BE2C (cell line): ENCODE measurements at regions not wholly inside any gene's neighbourhood (a gene's known extent, or its start where the extent isn't known, plus 50 kb on each side); places are given as distances from the start of the nearest gene placed in this dataset.
A peak's percentile ranks its signal among the peaks of the same experiment; 100 is the strongest.

Experiments used
- DNase-seq: peaks from one replicate; pipeline ENCODE4 v3.0.0-alpha.2; 2020
- H3K27me3 ChIP-seq: fragments of 250-450 bp; sonication (Bioruptor Pico); 2 replicates; pipeline ENCODE4 v1.5.1; 2020; ENCODE audit warnings: mild to moderate bottlenecking
- H3K36me3 ChIP-seq: fragments of 250-450 bp; sonication (Bioruptor Pico); 2 replicates; pipeline ENCODE4 v1.5.1; 2020; ENCODE audit warnings: mild to moderate bottlenecking
- H3K4me1 ChIP-seq: fragments of 250-450 bp; sonication (Bioruptor Pico); 2 replicates; pipeline ENCODE4 v1.5.1; 2020
- H3K4me3 ChIP-seq: 2 replicates; pipeline ENCODE4 v1.5.1; 2011; ENCODE audit warnings: low read depth, low read length
- H3K9me3 ChIP-seq: fragments of 250-450 bp; sonication (Bioruptor Pico); 2 replicates; pipeline ENCODE4 v1.5.1; 2020
- TF ChIP-seq, protein P1 (sequence below): IDR thresholded peaks from 2 replicates; pipeline ENCODE4 v1.5.1; 2012; ENCODE audit warnings: mild to moderate bottlenecking, low read depth, low read length

DNA sequence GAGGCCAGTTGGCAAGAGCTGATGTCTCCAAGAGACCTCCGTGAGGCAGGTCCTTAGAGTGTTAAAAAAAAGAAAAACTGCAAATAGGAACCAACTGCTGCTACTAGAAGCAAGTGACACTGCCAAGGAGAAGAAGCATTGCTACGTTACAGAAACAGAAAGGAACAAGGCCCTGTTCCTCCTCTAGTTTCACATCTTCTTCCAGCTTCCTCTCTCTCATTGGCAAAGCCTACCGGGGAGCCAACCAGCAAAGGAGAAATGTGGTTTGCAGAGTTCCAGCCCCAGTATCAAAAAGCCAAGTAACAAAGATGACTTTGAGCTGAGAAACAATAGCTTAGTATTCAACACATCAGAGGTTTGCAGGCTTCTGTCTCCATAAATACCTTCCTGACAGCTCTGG, 145.9 kb downstream of the PRELID2 start:
- H3K36me3 ChIP-seq, result no peaks in the 10 kb centered on the region
- H3K4me1 ChIP-seq, result no peaks in the 10 kb centered on the region
- no peak for DNase-seq
- H3K9me3 ChIP-seq, result no peaks in the 10 kb centered on the region
- TF ChIP-seq, protein P1, sequence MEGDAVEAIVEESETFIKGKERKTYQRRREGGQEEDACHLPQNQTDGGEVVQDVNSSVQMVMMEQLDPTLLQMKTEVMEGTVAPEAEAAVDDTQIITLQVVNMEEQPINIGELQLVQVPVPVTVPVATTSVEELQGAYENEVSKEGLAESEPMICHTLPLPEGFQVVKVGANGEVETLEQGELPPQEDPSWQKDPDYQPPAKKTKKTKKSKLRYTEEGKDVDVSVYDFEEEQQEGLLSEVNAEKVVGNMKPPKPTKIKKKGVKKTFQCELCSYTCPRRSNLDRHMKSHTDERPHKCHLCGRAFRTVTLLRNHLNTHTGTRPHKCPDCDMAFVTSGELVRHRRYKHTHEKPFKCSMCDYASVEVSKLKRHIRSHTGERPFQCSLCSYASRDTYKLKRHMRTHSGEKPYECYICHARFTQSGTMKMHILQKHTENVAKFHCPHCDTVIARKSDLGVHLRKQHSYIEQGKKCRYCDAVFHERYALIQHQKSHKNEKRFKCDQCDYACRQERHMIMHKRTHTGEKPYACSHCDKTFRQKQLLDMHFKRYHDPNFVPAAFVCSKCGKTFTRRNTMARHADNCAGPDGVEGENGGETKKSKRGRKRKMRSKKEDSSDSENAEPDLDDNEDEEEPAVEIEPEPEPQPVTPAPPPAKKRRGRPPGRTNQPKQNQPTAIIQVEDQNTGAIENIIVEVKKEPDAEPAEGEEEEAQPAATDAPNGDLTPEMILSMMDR, result no peak
- H3K27me3 ChIP-seq, result no peaks in the 10 kb centered on the region
- no peak overlapping the region for H3K4me3 ChIP-seq

DNA sequence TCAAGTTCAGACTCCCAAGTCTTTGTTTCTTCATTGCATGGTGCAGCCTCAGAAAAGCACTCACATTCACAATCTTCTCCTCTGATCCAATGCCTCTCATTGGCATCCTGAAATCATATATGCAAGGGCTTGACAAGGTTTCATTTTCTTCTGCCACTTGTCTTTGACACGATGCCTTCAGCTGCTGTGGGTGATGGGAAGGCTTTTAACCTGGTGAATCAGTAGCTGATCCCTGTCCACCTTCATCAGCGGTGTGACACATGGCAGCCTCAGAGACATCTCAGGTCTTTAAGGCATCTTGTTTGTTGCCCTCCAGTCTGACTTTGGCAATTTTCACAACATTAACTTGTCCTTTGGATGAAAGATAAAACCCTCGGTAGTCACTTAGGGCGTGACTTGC, 147.2 kb downstream of the PRELID2 start:
- Histone ChIP-seq H3K27me3 (no peaks in the 10 kb centered on the region), H3K9me3 (no peaks in the 10 kb centered on the region), H3K4me3 (no peak overlapping the region), H3K4me1 (no peaks in the 10 kb centered on the region), H3K36me3 (no peaks in the 10 kb centered on the region)
- TF ChIP-seq, protein P1, result no peak
- no peak for DNase-seq

DNA sequence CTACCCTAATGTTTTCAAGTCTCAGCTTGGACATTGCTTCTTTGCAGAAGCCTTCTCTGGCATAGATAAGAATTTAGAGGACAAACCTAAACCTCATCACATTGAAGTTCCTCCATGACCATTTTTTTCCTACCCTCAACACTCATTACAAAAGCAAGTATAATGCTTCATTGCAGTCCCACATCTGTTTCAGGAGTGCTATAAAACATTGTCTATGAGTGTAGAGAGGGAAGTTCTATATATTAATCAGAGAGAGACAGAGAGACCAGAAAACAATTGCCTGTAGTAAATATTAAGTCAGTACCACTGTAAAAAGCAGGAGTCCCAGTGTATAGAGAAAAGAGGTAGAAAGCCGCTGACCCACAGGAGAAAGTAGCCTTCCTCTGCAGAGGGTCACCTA, 149.7 kb downstream of the PRELID2 start:
- TF ChIP-seq, protein P1, result no peak
- no peaks in the 10 kb centered on the region for H3K27me3 ChIP-seq
- H3K4me3 ChIP-seq, result no peak overlapping the region
- H3K4me1 ChIP-seq, result no peaks in the 10 kb centered on the region
- no peak for DNase-seq
- no peaks in the 10 kb centered on the region for H3K9me3 ChIP-seq
- H3K36me3 ChIP-seq, result no peaks in the 10 kb centered on the region

DNA sequence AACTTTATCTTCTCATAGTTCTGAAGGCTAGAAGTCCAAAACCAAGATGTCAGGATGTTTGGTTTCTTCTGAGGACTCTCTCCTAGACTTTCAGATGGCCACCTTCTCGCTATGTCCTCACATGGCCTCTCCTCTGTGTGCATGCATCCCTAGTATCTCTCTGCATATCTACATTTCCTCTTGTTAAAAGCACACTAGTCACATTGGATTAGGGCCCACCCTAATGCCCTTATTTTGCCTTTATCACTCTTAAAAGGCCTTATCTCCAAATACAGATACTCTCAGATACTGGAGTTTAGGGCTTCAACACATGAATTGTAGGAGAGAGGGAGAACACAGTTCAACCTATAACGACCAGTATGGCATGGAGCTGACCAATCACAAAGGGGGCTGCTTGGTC, 151.7 kb downstream of the PRELID2 start:
- TF ChIP-seq, protein P1, result no peak
- Histone ChIP-seq H3K36me3 (no peaks in the 10 kb centered on the region), H3K4me3 (no peak overlapping the region), H3K27me3 (no peaks in the 10 kb centered on the region), H3K4me1 (no peaks in the 10 kb centered on the region), H3K9me3 (no peaks in the 10 kb centered on the region)
- DNase-seq, result no peak

DNA sequence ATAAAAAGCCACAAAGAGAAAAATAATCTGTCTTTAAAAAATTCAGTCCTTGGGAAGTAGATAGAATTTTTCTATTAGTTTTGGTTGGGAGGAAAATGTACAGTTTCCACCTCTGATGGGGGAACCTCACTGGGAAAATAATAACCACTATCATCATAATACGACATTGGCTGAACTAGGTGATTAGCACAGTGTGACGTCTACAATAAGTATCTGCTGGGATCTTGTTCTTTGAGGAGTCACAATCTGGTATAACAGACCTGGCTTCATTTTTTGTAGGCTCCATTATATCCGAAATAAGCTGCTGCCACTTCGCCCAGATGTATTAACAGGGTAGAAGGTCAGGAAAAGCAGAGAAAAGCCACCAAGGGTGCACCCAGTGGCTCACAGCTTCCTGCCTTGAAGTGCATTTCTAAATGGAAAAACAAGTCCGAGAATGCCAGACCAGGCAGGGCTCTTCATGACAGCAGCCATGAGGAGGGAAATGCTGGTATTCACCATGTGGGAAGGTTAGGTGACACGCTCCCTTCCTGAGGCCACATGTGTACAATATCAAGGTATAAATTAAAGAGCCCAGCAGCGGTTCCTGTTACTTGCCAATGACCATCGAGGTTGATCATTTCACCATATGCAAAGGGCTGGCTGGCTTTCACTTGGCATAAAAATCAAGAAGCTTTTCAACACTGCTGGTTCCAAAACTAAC, 152.8 kb downstream of the PRELID2 start:
- Histone ChIP-seq H3K36me3 (no peaks in the 10 kb centered on the region), H3K4me1 (no peaks in the 10 kb centered on the region), H3K27me3 (no peaks in the 10 kb centered on the region), H3K4me3 (no peak overlapping the region), H3K9me3 (no peaks in the 10 kb centered on the region)
- no peak for DNase-seq
- TF ChIP-seq, protein P1, result no peak

DNA sequence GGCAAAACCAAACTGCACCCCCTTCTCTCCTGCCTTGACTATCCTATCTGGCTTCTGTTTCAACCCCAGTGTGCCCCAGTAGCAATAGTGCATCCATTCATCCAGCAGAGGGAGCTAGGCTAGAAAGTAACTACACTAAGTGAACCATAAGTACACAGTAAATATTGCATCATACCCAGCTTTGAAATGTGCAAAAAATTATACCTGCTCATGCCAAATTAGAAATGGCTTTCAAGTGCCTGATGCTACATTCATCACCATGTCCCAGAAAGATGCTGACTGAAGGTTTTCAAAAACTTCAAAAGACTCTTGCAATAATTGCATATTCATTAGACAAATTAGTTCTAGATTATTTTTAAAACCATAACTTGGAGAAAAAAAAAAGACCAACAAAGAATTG, 153.5 kb downstream of the PRELID2 start:
- Histone ChIP-seq H3K4me1 (no peaks in the 10 kb centered on the region), H3K9me3 (no peaks in the 10 kb centered on the region), H3K4me3 (no peak overlapping the region), H3K27me3 (no peaks in the 10 kb centered on the region), H3K36me3 (no peaks in the 10 kb centered on the region)
- TF ChIP-seq, protein P1, result peak; percentile 87
- peak; percentile 60 for DNase-seq
